GM12892 (cell line): ENCODE measurements at regions not wholly inside any gene's neighbourhood (a gene's known extent, or its start where the extent isn't known, plus 50 kb on each side); places are given as distances from the start of the nearest gene placed in this dataset.

Experiments
- POLR2A ChIP-seq: IDR thresholded peaks from 2 replicates; pipeline ENCODE4 v1.6.1; 2011; ENCODE audit warnings: low read depth, low read length, control low read depth
- POLR2AphosphoS5 ChIP-seq: IDR thresholded peaks from 2 replicates; pipeline ENCODE4 v1.6.1; 2011; ENCODE audit warnings: low read depth, low read length, control low read depth
- TAF1 ChIP-seq: IDR thresholded peaks from 2 replicates; pipeline ENCODE4 v1.6.1; 2011; ENCODE audit warnings: low read depth, mild to moderate bottlenecking, control low read depth, low read length, borderline replicate concordance

DNA sequence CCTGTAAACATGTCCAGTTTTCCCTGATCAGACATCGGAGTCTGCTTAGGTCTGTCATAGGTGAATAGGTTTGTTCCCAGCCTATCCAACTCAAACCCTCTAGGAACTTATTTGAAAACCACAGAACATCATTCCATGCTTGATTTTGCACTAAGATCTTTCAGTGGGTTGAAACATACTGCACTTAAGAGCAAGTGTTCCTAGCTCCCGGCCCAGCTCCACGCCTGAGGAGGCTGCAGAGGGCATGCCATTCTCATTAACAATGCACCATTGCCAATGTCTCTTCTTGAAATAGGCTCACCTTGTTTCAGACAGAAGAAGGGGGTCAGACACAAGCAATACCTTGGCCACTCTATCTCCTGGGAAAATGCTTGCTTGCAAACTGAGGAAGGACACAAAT lies 78.0 kb upstream of the EGR2 start:
- TF ChIP-seq POLR2A (no peak), TAF1 (no peak), POLR2AphosphoS5 (no peak)
